ENCODE measurements at regions not wholly inside any gene's neighbourhood (a gene's known extent, or its start where the extent isn't known, plus 50 kb on each side); places are given as distances from the start of the nearest gene placed in this dataset.

- TF ChIP-seq CTCF (optimal IDR thresholded peaks at IDR 0.05 in 1 of 3, IDR thresholded peaks at IDR 0.05 in 1 of 3, conservative IDR thresholded peaks at IDR 0.05 in 1 of 3; ENCODE audit: extremely low read depth in 1 of 3, insufficient read depth in 2 of 3, low read length in 3 of 3) (no peak), EZH2 (IDR thresholded peaks at IDR 0.05; ENCODE audit: low read length) (no peak)
Measured at GRCh38 chr12:30003321-30003720, 219.6 kb upstream of the TMTC1 start.

Data from keratinocyte (primary cell).